DMS 273 (cell line): ENCODE measurements at regions not wholly inside any gene's neighbourhood (a gene's known extent, or its start where the extent isn't known, plus 50 kb on each side); places are given as distances from the start of the nearest gene placed in this dataset.

Experiments used
- DNase-seq: peaks from one replicate; lab custom pipeline; 2025; ENCODE audit not compliant: unreplicated experiment; lab: John Stamatoyannopoulos, UW

- no peak for DNase-seq
Measured at GRCh38 chr20:61052776-61053442, 199.2 kb upstream of the CDH4 start.

DNA sequence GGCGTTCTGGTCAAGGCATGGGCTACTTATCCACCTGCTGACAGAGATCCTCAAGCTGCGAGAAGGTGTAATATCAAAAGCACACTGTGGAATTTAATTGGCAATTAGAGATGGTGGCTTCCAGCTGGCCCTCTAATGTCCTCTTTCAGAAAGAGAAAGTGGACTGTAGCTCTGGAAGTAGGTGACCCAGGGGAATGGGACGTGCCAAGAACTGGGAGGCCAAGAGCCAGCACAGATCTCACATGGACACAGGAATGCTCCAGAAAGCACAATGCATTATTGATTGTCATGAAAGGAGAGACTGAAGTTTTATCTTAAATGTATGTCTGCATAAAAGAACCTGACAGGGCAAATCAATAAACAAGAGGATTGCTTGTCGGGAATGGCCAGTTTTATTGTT, 198.6 kb upstream of the CDH4 start:
- no peak for DNase-seq

GRCh38 chr20:61053889-61054288, 198.2 kb upstream of the CDH4 start:
- DNase-seq, result no peak

DNA sequence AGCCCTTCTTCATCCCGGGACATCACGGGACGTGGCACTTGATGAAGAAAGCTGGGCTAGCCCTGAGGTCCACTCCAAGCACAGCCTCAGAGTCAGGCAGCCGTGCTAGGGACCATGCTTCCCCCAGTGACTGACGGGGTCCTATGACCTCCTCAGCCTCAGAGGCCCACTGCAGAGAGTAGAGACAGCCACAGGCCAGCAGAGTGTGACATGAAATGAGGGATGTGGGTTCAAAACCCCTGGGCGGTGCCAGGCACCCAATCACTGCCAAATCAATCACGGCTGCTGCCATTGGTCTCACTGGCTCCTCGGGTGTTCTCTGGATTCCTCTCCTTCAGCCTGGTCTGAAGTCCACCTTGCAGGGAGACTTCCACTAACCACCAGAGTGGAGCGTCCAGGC, 197.7 kb upstream of the CDH4 start:
- DNase-seq, result no peak

DNA sequence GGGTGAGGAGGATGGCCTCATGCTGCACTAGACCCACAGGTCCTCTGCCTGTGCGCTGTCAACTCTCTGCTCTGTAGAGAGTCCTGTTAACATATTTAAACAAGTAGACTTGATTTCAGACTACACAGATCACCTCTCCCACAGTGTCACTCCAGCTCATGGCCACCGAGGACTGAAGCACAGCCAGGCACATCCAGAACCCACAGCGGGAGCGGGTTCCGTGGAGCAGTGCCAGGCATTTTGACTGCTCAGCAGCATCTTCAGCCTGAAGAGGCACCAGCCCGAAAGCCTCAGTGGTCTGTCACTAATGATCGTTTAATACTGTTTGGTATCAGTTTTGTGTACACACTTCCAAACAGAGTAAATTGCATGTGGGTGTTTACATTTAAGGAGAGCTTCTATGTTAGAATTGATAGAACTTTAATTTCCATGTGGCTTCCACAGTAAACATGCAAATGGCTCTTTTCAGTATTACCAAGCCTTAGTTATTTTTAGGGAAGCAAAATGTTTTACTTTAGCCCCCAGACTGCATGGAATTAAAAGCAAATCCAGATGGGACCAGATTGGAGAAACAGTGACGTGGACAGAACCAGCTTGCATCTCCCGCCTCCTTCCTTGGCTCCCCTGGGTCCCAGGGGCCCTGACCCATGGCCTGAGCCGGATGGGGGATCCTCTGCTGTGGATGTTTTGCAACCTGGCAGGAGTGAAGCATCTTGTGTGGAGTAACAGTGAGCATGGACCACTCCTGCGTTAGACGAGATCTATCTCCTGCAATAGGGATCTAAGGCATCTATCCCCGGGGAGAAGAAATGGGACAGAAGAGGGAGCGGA, 196.7 kb upstream of the CDH4 start:
- no peak for DNase-seq

DNA sequence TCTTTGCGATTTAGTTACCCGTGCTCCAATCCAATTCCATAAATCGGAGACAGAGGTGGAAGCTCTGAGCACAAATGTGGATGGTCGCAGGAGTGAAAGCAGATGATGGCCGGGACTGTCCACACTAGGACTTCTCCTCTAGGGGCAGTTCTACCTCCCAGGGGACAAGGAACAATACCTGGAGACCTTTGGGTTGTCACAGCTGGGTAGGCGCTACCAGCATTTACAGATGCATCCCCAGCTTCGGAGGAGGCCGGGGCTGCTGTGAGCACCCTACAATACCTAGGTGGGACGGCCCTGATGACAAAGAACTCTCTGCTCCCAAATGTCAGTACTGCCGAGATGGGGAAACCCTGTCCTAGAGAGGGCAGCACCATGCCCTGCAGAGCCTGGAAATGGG, 195.9 kb upstream of the CDH4 start:
- no peak for DNase-seq

- DNase-seq, result no peak
Measured at GRCh38 chr20:61056627-61057442, 195.2 kb upstream of the CDH4 start.

GRCh38 chr20:61057443-61058121, 194.5 kb upstream of the CDH4 start:
- no peak for DNase-seq

DNA sequence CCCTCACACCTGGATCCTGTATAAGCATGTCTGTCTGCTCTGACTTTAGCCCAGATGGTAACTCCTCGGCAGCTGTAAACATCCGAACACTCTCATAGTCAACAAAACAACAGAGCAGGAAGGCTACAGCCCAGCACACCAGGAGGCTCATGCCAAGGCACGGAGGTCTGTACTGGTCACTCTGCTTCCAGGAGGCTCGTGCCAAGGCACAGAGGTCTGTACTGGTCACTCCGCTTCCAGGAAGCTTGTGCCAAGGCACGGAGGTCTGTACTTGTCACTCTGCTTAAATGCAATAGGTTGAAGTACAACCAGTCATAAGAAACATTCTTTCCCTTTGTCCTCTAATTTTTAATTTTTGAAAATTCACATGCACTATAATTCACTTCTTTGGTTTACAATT, 190.1 kb upstream of the CDH4 start:
- DNase-seq, result no peak

- no peak for DNase-seq
Measured at GRCh38 chr20:61065853-61066252, 186.2 kb upstream of the CDH4 start.

DNA sequence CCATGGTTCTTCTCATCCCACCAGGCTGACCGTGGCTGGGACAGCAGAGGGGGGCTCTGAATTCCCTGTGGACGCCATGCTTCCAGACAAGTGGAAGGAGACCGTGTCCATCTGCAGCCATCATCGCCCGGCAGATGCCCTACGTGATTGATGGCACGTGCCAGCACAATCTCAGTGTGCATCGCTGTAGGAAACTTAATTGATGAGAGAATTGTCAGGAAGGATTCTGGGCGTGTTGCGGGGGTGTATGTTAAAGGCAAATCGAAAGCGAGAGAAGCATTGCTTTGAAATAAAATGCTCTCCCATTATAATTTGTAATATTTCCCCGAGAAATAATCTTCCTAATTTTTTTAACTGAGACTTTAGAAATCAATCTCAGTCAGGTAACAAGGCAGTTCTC, 185.5 kb upstream of the CDH4 start:
- DNase-seq, result no peak

DNA sequence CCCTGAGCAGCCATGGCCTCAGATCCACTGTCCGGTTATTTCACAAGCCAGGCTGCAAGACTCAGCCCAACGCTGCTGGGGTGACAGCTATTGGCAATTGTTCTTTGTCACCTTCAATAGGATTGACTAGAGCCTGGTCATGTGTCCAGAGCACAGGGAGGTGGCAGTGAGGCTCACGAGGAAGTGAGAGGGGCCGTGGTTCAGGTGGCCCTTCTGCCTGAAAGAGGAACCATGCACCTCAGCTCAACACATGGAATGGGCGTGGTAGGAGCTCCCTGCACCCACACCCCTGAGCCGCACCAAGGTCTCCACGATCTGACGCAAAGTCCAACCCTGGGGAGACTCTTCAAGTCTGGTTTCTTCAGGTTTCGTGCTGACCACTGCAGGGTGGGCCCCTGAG, 184.8 kb upstream of the CDH4 start:
- DNase-seq, result no peak

- DNase-seq, result no peak
Measured at GRCh38 chr20:61072398-61072797, 179.7 kb upstream of the CDH4 start.

DNA sequence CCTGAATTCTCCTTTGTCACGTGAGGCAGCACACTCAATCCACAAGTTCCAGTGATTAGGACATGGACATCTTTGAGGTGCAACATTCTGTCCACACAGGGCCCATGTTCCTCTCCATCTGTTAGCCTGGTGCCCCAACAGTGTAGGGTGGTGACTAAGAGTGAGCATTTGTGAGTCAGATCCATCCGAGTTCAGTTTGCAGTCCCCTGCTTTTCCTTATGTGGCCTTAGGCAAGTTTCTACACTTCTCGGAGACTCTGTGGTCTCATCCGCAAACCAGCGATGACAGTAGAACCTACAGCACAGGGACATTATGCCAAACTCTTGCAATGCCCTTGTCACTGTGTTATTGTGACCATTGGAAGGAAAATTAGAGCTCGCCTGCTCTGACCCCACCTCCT, 178.7 kb upstream of the CDH4 start:
- no peak for DNase-seq

DNA sequence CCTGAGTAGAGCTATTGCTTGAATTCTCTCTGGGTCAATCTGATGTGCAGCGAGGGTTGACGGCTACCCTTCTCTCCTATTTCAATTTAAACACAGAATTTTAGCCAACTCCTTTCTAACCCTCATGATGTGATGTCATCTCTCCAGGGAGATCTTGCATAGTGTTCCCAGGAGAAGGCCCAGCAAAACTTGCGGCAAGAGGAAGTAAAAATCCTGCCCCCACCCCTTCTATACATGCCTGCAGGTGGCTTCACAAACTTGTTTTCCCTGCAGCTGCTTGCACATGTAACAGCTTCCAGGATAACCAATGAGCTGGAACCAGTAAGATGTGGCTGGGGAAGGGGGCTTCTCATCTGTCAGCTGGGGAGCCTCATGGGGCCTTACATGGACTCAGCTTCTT, 169.3 kb upstream of the CDH4 start:
- DNase-seq, result no peak

GRCh38 chr20:61083431-61083830, 168.6 kb upstream of the CDH4 start:
- no peak for DNase-seq

DNA sequence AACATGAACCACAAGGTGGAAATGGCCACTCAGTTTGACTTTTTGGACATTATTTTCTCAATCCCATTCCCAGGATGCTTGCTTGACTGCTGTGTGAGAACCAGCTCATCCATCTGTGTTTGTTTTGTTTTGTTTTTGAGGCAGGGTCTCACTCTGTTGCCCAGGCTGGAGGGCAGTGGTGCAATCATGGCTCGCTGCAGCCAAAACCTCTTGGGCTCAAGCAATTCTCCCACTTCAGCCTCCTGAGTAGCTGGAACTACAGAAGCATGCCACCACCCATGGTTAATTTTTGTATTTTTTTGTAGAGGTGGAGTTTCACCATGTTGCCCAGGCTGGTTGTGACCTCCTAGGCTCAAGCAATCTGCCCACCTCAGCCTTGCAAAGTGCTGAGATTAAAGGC, 166.0 kb upstream of the CDH4 start:
- no peak for DNase-seq

DNA sequence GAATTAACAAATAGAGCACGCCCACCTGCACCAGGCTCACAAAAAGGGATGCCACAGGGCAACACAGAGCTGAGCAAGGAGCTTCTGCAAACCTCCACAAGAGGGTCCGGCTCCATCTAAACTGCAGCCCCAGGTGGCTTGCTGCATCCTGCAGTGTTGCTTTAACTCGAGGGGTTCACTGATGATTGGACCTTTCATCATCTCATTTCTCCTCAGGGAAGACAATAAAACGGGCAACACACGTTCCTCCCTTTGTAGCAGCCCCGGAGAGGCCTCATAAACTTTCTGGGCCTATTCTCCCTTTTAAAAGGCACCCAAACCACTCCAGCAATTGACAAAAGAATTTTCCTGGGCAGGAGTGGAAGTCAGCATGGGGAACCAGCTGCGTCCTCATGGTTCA, 161.5 kb upstream of the CDH4 start:
- no peak for DNase-seq

- no peak for DNase-seq
Measured at GRCh38 chr20:61092251-61092650, 159.8 kb upstream of the CDH4 start.

DNA sequence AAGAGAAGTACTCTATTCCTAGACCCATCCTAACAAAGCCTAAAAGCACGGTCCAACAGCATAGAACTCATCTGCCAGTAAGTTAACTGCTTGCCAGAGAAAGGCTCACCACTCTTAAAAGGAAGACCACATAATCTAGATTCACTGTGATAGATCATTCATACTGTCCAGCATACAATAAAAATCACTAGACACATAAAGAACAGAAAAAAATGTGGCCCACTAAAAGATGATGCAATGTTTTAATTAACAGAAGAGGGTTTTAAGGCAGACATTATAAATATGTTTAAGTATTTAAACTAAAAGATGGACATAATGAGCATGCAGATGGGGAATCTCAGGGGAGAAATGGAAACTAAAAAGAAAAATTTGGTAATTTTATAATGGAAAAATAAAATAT, 157.5 kb upstream of the CDH4 start:
- DNase-seq, result no peak

- no peak for DNase-seq
Measured at GRCh38 chr20:61096463-61096862, 155.6 kb upstream of the CDH4 start.
